SK-N-MC (cell line): ENCODE measurements at regions not wholly inside any gene's neighbourhood (a gene's known extent, or its start where the extent isn't known, plus 50 kb on each side); places are given as distances from the start of the nearest gene placed in this dataset.

Source experiments
- EZH2 ChIP-seq: fragments of 200-600 bp; sonication (generic); IDR thresholded peaks from one replicate; pipeline ENCODE4 v1.6.1; 2017; ENCODE audit warnings: antibody characterized with exemption
- POLR2AphosphoS5 ChIP-seq: IDR thresholded peaks from 2 replicates; pipeline ENCODE4 v1.6.1; 2012; ENCODE audit warnings: mild to moderate bottlenecking, low read depth, low read length, borderline replicate concordance

- TF ChIP-seq EZH2 (no peak), POLR2AphosphoS5 (no peak)
Observed at GRCh38 chr2:146238254-146238966, 1606.4 kb upstream of the ACVR2A start.
